Right ventricle myocardium superior (tissue), 1 donor: ENCODE measurements at regions not wholly inside any gene's neighbourhood (a gene's known extent, or its start where the extent isn't known, plus 50 kb on each side); places are given as distances from the start of the nearest gene placed in this dataset.

Source experiments
- ATAC-seq: fragments of 200-7000 bp; cut with Tn5 transposase; one replicate; pipeline ENCODE4 v1.9.1; 2020; ENCODE audit warnings: mild to moderate bottlenecking; ENCODE audit not compliant: poor library complexity
- DNase-seq: peaks from one replicate; pipeline ENCODE4 v3.0.0-alpha.2; 2020
- intact Hi-C: fragments of 100-400 bp; cut with DNase I; formaldehyde crosslinking; loops from one replicate; pipeline ENCODE4 v1.11.2; 2022
- donor health status: DM: no; HTN: yes; CAD: no; lungs with severe emphysema.

- intact Hi-C loops = no loop called here
- no peak for ATAC-seq
- DNase-seq = no peak
These were observed 220.2 kb upstream of the TBX20 start for GRCh38 chr7:35474100-35474499.

GRCh38 chr7:35468606-35469005, 214.7 kb upstream of the TBX20 start:
- intact Hi-C loops = loop anchor here (5.0 kb wide), 1 partner anchor 44 kb away; no protein-coding TSS in a partner anchor
- no peak for DNase-seq
- no peak for ATAC-seq

DNA sequence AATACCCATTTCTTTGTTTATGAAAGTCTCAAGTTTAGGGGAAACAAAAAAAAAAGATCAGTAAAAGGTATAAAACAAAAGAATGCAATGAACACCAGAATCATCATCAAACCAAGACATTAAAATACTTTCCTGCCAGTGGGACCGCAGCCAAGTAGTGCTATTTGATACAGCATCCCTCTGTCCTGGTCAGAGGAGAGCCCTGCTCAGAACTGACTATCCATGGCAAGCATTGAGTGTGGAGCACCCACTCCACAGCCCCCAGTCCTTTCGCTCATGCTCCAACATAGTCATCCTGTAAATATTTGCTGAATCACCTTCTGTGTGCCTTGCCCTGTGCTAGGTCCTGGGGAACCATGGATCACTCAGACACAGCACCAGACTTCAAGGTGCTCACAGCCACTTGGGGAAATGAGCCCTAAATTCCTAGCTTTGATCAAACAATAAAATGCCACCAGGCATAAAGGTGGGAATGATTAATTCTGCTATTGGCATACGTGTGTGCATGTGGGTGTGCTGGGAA, 213.6 kb upstream of the TBX20 start:
- DNase-seq (no peak), ATAC-seq (no peak)
- intact Hi-C loops = loop anchor here (5.0 kb wide), 1 partner anchor 45 kb away; no protein-coding TSS in a partner anchor

- DNase-seq (peak; percentile 90), ATAC-seq (peak; percentile 92)
- intact Hi-C loops = loop anchor here (5.0 kb wide), 1 partner anchor 46 kb away; no protein-coding TSS in a partner anchor
These were observed 212.0 kb upstream of the TBX20 start for GRCh38 chr7:35465791-35466336.

GRCh38 chr7:35463751-35464150, 209.9 kb upstream of the TBX20 start:
- DNase-seq (no peak), ATAC-seq (no peak)
- intact Hi-C loops = no loop called here

DNA sequence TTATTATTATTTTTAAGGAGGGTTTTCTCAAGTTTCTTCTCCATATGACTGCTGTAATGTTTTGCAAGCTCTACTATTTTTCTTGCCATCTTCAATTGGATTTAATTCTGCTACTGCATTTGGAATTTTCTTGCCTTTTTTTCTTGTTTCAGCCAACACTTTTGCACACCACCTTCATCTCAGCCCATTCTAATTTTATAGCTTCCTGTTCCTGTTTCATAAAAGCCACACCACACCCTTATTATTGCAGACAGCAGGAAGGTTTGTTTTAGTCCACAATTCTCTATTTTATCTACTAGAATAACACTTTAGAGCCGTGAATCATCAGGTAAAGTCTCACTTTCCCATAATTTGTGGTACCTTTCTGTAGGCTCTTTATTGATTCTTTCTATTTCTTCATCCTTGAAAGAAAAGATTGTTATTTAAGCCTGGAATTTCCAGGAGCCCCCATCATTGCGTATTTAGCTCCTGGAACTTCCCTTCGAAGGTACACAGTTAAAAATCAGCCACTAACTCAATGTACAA, 209.3 kb upstream of the TBX20 start:
- DNase-seq (no peak), ATAC-seq (no peak)
- intact Hi-C loops = no loop called here

GRCh38 chr7:35454575-35455385, 200.9 kb upstream of the TBX20 start:
- ATAC-seq (peak; percentile 34), DNase-seq (peak; percentile 45)
- intact Hi-C loops = no loop called here

GRCh38 chr7:35450456-35451214, 196.7 kb upstream of the TBX20 start:
- ATAC-seq = peak; percentile 16

DNA sequence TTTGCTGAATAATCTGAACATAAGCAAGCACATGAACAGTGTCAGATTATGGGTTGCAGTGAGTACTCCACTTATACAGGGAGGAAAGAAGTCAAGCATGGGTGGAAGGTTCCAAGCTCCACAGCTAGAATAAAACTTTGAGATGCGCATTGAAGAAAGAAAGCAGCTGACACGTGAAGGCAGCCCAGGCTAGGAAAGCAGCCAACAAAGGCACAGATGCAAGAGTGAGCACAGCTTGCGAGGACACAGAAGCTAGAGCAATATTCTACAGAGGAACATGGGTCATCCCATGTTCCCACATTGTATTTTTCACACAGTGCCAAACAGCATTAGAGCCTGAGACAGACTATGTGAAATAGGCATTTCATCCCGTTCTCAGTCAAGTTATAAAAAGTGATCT, 194.6 kb upstream of the TBX20 start:
- no peak for ATAC-seq
- DNase-seq = peak; percentile 45
- intact Hi-C loops = no loop called here

More at GRCh38 chr7:35450456-35451214, 196.7 kb upstream of the TBX20 start:
- intact Hi-C loops = no loop called here
- DNase-seq = no peak

DNA sequence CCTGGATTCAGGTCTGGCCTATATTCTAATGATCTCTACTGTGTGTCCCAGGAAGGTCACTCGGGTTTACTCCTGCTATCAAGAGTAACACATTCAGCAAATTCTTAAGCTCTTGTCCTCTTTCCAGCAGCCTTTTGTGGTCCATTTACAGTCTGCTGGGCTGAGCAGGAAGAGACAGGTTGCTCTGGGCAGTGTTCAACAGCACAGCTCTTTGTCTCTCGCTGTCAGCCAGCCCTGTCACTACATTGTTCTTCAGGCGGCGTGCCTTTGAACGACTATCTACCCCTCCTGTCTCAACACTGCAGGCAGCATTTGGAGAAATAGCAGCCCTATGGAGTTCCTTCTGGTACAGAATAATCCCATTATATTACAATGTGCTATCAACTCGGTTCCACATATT, 192.2 kb upstream of the TBX20 start:
- intact Hi-C loops = no loop called here
- DNase-seq = peak; percentile 51

GRCh38 chr7:35437619-35438275, 183.8 kb upstream of the TBX20 start:
- DNase-seq (peak; percentile 45), ATAC-seq (peak; percentile 92)
- intact Hi-C loops = no loop called here

More for the DNA sequence above, 192.2 kb upstream of the TBX20 start:
- ATAC-seq = peak; percentile 96

DNA sequence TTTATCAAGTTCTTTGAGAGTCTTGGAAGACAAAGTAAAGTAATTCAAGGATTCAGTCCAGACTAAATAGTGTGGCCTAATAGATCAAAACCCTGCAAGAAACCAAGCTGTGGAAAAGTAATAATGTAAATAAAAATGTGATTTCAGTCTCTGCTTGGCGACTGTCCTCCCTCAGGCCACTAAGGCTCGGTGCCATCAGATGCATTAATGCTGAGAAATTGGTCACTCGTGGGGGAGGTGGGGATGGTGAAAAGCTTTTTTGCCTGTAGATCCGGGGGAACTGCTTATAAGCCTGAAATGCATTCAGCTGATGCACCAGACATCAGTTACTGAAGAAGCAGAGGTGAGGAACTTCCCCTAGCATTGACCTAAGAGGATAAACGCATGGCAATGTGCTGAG, 182.6 kb upstream of the TBX20 start:
- DNase-seq (no peak), ATAC-seq (no peak)
- intact Hi-C loops = no loop called here

DNA sequence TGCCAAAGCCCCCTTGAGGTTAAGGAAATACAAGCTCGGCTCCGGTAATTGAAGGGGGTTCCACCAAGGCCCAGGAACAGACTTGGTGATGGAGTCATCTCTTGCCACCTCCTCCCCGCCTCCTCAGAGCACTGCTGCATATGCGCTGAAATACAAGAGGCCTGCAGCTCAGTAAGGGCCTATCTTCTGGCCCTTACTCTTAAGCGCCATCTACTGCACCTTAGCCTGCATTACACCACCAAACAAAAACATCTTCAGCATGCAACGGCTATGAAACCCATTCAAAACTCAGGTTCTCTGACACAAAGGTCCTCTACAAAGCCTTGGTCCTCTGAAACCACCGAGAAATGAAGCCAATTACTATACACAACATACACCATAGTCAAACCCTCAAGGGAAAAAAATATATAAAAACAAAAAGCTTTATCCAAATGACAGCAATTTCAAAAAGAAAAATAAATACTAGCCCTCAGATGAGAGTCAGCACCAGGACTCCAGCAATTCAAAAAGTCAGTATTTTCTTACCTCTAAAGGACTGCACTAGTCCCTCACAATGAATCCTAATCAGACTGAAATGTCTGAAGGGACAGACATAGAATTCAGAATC, 176.8 kb upstream of the TBX20 start:
- no peak for ATAC-seq
- no peak for DNase-seq
- intact Hi-C loops = no loop called here

DNA sequence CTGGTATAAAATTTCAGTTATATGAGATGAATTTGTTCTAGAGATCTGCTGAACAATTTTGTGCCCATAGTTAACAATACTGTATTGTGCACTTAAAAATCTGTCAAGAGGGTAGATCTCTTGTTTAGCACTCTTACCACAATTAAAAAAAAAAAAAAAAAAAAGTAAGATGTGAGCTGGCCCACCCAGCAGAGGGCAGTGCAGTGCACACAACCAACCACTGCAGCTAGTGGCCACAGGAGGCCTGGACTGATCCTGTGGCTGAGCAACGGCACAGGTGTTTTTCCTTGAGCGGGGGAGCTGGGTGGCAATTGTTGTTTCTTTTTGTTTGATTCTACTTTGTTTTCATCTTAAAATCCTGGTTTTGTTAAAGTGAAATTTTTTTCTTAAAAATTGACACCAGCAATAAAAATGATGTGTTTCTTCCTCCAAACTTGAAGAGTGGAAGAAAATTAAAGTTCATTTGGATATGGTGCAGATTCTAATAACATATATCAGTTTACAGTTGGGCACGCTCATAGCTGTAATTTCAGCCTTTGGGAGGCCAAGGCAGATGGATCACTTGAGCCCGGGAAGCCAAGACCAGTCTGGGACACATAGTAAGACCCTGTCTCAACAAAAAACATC, 171.1 kb upstream of the TBX20 start:
- intact Hi-C loops = loop anchor here (10.0 kb wide), 1 partner anchor 170 kb away; the partner anchor contains the start of gene TBX20
- ATAC-seq (peak; percentile 79), DNase-seq (peak; percentile 72)

DNA sequence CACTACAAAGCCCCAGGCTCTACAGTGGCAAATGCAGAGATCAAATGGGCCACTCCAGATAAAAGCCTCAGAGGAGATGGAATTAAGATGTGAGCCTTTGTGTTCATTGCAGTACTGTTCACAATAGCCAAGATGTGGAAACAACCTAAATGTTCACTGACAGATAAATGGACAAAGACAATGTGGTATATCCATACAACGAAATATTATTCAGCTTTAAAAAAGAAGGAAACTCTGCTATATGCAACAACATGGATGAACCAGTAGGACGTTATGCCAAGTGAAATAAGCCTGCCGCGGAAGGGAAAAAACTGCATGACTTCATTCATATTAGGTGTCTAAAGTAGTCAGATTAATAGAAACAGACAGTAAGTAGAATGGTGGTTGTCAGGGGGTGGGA, 170.5 kb upstream of the TBX20 start:
- intact Hi-C loops = loop anchor here (10.0 kb wide), 1 partner anchor 170 kb away; the partner anchor contains the start of gene TBX20
- ATAC-seq (no peak), DNase-seq (no peak)

GRCh38 chr7:35422715-35423114, 168.8 kb upstream of the TBX20 start:
- ATAC-seq (peak; percentile 51), DNase-seq (no peak)
- intact Hi-C loops = loop anchor here (10.0 kb wide), 1 partner anchor 168 kb away; the partner anchor contains the start of gene TBX20

GRCh38 chr7:35420656-35421055, 166.8 kb upstream of the TBX20 start:
- DNase-seq (no peak), ATAC-seq (peak; percentile 26)
- intact Hi-C loops = loop anchor here (10.0 kb wide), 1 partner anchor 166 kb away; the partner anchor contains the start of gene TBX20
